Kidney (tissue), 13 donors: ENCODE measurements at regions not wholly inside any gene's neighbourhood (a gene's known extent, or its start where the extent isn't known, plus 50 kb on each side); places are given as distances from the start of the nearest gene placed in this dataset.

Experiments used
- DNase-seq, 5 donors: peaks; one replicate each; pipeline ENCODE4 v3.0.0-alpha.2; 2013 to 2020
- FAIRE-seq: peaks from 2 replicates; lab custom pipeline; 2012; peaks lifted over from hg19 to GRCh38; lab: Jason Lieb, UNC
- H3K27ac ChIP-seq, 2 donors: one replicate each; pipeline ENCODE4 v1.7.0; 2013; ENCODE audit warnings: low read depth in 2 of 2, low read length in 2 of 2, inconsistent platforms in 1 of 2
- H3K27me3 ChIP-seq: one replicate; pipeline ENCODE4 v1.7.1; 2013; ENCODE audit warnings: low read length, inconsistent platforms; ENCODE audit not compliant: control insufficient read depth, insufficient read depth
- H3K36me3 ChIP-seq, 3 donors: one replicate each; pipeline versions ENCODE4 v1.7.0 to v1.7.1; 2013; ENCODE audit warnings: low read length in 3 of 3, control low read depth in 1 of 3, inconsistent platforms in 1 of 3; ENCODE audit not compliant: insufficient read depth in 3 of 3, control insufficient read depth in 2 of 3
- H3K4me1 ChIP-seq, 3 donors: one replicate each; pipeline versions ENCODE4 v1.7.0 to v1.7.1; 2013; ENCODE audit warnings: low read length in 3 of 3, inconsistent platforms in 1 of 3, low read depth in 1 of 3; ENCODE audit not compliant: control insufficient read depth in 2 of 3, insufficient read depth in 2 of 3
- H3K4me3 ChIP-seq, 3 donors: one replicate each; pipeline versions ENCODE4 v1.7.0 to v1.8.1; 2013; ENCODE audit warnings: low read length in 3 of 3, control low read depth in 1 of 3, inconsistent platforms in 1 of 3
- H3K9ac ChIP-seq, 3 donors: one replicate each; pipeline versions ENCODE4 v1.7.0 to v1.7.1; 2013; ENCODE audit warnings: low read length in 3 of 3, control low read depth in 1 of 3, inconsistent platforms in 1 of 3
- H3K9me3 ChIP-seq, 3 donors: one replicate each; pipeline versions ENCODE4 v1.7.0 to v1.7.1; 2013; ENCODE audit warnings: low read length in 3 of 3, control low read depth in 1 of 3, inconsistent platforms in 1 of 3; ENCODE audit not compliant: control insufficient read depth in 2 of 3, insufficient read depth in 1 of 3
- intact Hi-C: fragments of 100-400 bp; cut with DNase I; formaldehyde crosslinking; loops from one replicate; pipeline ENCODE4 v1.11.1; 2022
- TF ChIP-seq, protein P1 (sequence below): IDR thresholded peaks from 3 replicates; pipeline ENCODE4 v1.5.1; 2012; ENCODE audit warnings: mild to moderate bottlenecking, moderate library complexity, borderline replicate concordance; ENCODE audit not compliant: insufficient read depth; ENCODE audit errors: extremely low read depth
- donor health status: control.
- donor health status: control.
- donor health status: control.
- donor health status: control.
- donor health status: control.
- donor health status: DM: yes; HTN: yes; CAD: no.
- donor health status: Normal renal cell carcinoma (clear cell type).

- DNase-seq (no peak), FAIRE-seq (no peak)
- Histone ChIP-seq H3K27ac (no peak overlapping the region), H3K9me3 (no peaks in the 10 kb centered on the region), H3K27me3 (peaks cover 49% of the 10 kb centered on the region), H3K36me3 (no peaks in the 10 kb centered on the region), H3K9ac (no peak overlapping the region), H3K4me1 (peaks cover 0 to 9% (median 0%) of the 10 kb centered on the region in 3 donors), H3K4me3 (no peak overlapping the region)
- TF ChIP-seq, protein P1, sequence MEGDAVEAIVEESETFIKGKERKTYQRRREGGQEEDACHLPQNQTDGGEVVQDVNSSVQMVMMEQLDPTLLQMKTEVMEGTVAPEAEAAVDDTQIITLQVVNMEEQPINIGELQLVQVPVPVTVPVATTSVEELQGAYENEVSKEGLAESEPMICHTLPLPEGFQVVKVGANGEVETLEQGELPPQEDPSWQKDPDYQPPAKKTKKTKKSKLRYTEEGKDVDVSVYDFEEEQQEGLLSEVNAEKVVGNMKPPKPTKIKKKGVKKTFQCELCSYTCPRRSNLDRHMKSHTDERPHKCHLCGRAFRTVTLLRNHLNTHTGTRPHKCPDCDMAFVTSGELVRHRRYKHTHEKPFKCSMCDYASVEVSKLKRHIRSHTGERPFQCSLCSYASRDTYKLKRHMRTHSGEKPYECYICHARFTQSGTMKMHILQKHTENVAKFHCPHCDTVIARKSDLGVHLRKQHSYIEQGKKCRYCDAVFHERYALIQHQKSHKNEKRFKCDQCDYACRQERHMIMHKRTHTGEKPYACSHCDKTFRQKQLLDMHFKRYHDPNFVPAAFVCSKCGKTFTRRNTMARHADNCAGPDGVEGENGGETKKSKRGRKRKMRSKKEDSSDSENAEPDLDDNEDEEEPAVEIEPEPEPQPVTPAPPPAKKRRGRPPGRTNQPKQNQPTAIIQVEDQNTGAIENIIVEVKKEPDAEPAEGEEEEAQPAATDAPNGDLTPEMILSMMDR: no peak
- intact Hi-C loops: no loop called here
These were observed 102.4 kb upstream of the PRDM1 start for GRCh38 chr6:105983763-105984162.

DNA sequence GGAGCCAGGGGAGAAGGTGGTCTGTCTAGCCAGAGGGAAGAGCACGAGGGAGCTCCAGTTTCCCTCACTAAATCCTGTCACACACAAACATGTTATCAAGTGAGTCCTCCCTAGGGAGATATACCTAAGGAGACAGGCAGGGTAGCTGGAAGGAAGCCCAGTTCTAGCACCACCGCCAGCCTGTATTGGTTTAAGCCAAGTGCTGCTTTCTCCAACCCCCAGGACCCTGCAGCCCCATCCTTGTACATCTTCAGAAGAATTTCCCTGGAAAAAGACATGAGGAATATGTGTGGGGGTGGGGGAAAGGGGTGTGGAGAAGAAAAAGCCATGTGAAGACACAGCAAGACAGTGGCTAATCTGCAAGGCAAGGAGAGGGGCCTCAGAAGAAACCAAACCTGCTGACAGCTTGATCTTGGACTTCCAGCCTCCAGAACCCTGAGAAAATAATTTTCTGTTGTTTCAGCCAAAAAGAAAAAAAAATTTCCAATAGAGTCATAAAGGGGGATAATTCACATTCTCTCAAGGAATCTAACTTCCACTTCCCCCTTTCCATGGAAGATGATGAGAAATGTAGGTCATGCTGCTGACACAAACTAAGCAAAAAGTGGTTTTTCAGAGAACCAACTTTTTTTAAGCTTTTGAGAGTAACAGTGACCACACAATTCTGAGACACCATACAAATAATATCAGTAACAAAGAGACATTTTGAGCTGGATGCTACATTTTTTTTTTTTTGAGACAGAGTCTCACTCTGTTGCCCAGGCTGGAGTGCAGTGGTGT lies 103.2 kb upstream of the PRDM1 start:
- Histone ChIP-seq H3K4me1 (peaks cover 0 to 9% (median 0%) of the 10 kb centered on the region in 3 donors), H3K27ac (no peak overlapping the region), H3K9me3 (no peaks in the 10 kb centered on the region), H3K27me3 (peaks cover 46% of the 10 kb centered on the region), H3K4me3 (no peak overlapping the region), H3K9ac (no peak overlapping the region), H3K36me3 (no peaks in the 10 kb centered on the region)
- DNase-seq: no peak
- TF ChIP-seq, protein P1: no peak
- intact Hi-C loops: no loop called here
- no peak for FAIRE-seq

- DNase-seq (peak in 1 of 5 donors; percentile 71), FAIRE-seq (no peak)
- Histone ChIP-seq H3K36me3 (no peaks in the 10 kb centered on the region), H3K9me3 (no peaks in the 10 kb centered on the region), H3K9ac (no peak overlapping the region), H3K27ac (no peak overlapping the region), H3K4me1 (peaks cover 0 to 9% (median 0%) of the 10 kb centered on the region in 3 donors), H3K27me3 (peaks cover 40% of the 10 kb centered on the region), H3K4me3 (peak overlapping the region in 1 of 3 donors; percentile 38)
- TF ChIP-seq, protein P1: no peak
- intact Hi-C loops: no loop called here
These were observed 104.2 kb upstream of the PRDM1 start for GRCh38 chr6:105981888-105982358.
